ENCODE measurements at regions not wholly inside any gene's neighbourhood (a gene's known extent, or its start where the extent isn't known, plus 50 kb on each side); places are given as distances from the start of the nearest gene placed in this dataset.

GRCh38 chr3:16789344-16790120 lies 95.2 kb upstream of the PLCL2 start:
- Histone ChIP-seq H4K20me1 (replicated peaks; ENCODE audit: control insufficient read depth, insufficient read depth, low read length) (no peaks in the 10 kb centered on the region), H3K4me2 (ENCODE audit: insufficient read depth, low read length) (no peak overlapping the region), H3K9ac (ENCODE audit: insufficient read depth in 1 of 2, low read depth in 2 of 2, low read length in 2 of 2) (no peak overlapping the region), H3K36me3 (ENCODE audit: control insufficient read depth, insufficient read depth, low read length) (no peaks in the 10 kb centered on the region), H3K27ac (ENCODE audit: extremely low read depth, low read depth, low read length) (no peak overlapping the region), H3K79me2 (ENCODE audit: control insufficient read depth, insufficient read depth, low read length) (no peaks in the 10 kb centered on the region), H3K4me1 (replicated peaks in 1 of 2; ENCODE audit: control insufficient read depth in 2 of 2, insufficient read depth in 2 of 2, low read length in 2 of 2) (no peaks in the 10 kb centered on the region), H3K9me3 (replicated peaks; ENCODE audit: control insufficient read depth, insufficient read depth, low read depth, low read length) (no peaks in the 10 kb centered on the region), H3K9me1 (ENCODE audit: control insufficient read depth, insufficient read depth, low read length) (no peaks in the 10 kb centered on the region), H3K4me3 (no peak overlapping the region), H2AFZ (ENCODE audit: low read depth, low read length) (no peak overlapping the region), H3K27me3 (ENCODE audit: control insufficient read depth in 2 of 2, insufficient read depth in 2 of 2, low read length in 2 of 2) (no peaks in the 10 kb centered on the region)
- FAIRE-seq (no peak), ATAC-seq (no peak), DNase-seq (ENCODE audit: extremely low read depth in 1 of 4, low spot score in 3 of 4) (no peak)
- TF ChIP-seq SOX6 (IDR thresholded peaks at IDR 0.05) (no peak), HLTF (IDR thresholded peaks at IDR 0.05) (no peak), ZNF644 (tag; IDR thresholded peaks at IDR 0.05; ENCODE audit: low read depth) (no peak), CBX1 (IDR thresholded peaks at IDR 0.05; ENCODE audit: low read depth) (no peak), TAF9B (IDR thresholded peaks at IDR 0.05; ENCODE audit: partially characterized antibody) (no peak), RBM17 (IDR thresholded peaks at IDR 0.05; ENCODE audit: borderline replicate concordance, low read depth, low read length) (no peak), ARID4B (CRISPR knock-in tag; IDR thresholded peaks at IDR 0.05) (no peak), KAT8 (IDR thresholded peaks at IDR 0.05; ENCODE audit: low read depth) (no peak), HMGXB4 (CRISPR knock-in tag; IDR thresholded peaks at IDR 0.05) (no peak), RBM22 (IDR thresholded peaks at IDR 0.05; ENCODE audit: low read depth, low read length, poor library complexity, severe bottlenecking) (no peak), SRF (CRISPR knock-in tag; IDR thresholded peaks at IDR 0.05) (no peak), CCNT2 (IDR thresholded peaks at IDR 0.05; ENCODE audit: borderline replicate concordance, extremely low read depth, insufficient read length, low read depth, low read length) (no peak), PURB (CRISPR knock-in tag; IDR thresholded peaks at IDR 0.05; ENCODE audit: low read depth) (no peak)
- POLR2A ChIA-PET: no interaction called here
- CTCF ChIA-PET (ENCODE audit: low intra/inter-chr PET ratio): no interaction called here
- BruUV-seq (replicated peaks): no TSS peak
- intact Hi-C loops (cut with micrococcal nuclease) (no loop called here), in situ Hi-C loops (cut with MboI) (no loop called here)
- 2% methylated on average over 3 of the region's 3 CpGs for WGBS (ENCODE audit: insufficient coverage, low coverage, missing lambda C conversion rate)

Data from K562 (cell line).